Liver (tissue), 7 donors: ENCODE measurements at regions not wholly inside any gene's neighbourhood (a gene's known extent, or its start where the extent isn't known, plus 50 kb on each side); places are given as distances from the start of the nearest gene placed in this dataset.

Experiments
- DNase-seq: peaks from one replicate; pipeline ENCODE4 v3.0.0-alpha.2; 2017; ENCODE audit warnings: low spot score
- H3K27ac ChIP-seq, 2 donors: one replicate each; pipeline ENCODE4 v1.7.0; 2013; ENCODE audit warnings: inconsistent platforms in 2 of 2, low read length in 2 of 2, control low read depth in 1 of 2, low read depth in 1 of 2, mild to moderate bottlenecking in 1 of 2
- H3K27me3 ChIP-seq, 4 donors: one replicate each; pipeline versions ENCODE4 v1.6.1 to v1.7.0; 2013; ENCODE audit warnings: low read length in 3 of 4, inconsistent platforms in 1 of 4, mild to moderate bottlenecking in 1 of 4, moderate library complexity in 1 of 4; ENCODE audit not compliant: control insufficient read depth in 4 of 4, insufficient read depth in 4 of 4
- H3K36me3 ChIP-seq, 4 donors: one replicate each; pipeline versions ENCODE4 v1.6.1 to v1.7.0; 2013; ENCODE audit warnings: low read length in 3 of 4, mild to moderate bottlenecking in 3 of 4, low read depth in 1 of 4, moderate library complexity in 1 of 4; ENCODE audit not compliant: control insufficient read depth in 4 of 4, insufficient read depth in 3 of 4
- H3K4me1 ChIP-seq, 4 donors: one replicate each; pipeline versions ENCODE4 v1.6.1 to v1.7.0; 2013; ENCODE audit warnings: low read length in 3 of 4, mild to moderate bottlenecking in 3 of 4, moderate library complexity in 1 of 4; ENCODE audit not compliant: control insufficient read depth in 4 of 4, insufficient read depth in 4 of 4
- H3K4me3 ChIP-seq, 3 donors: one replicate each; pipeline versions ENCODE4 v1.6.1 to v1.7.0; 2013; ENCODE audit warnings: low read length in 3 of 3, control low read depth in 1 of 3, low read depth in 1 of 3, mild to moderate bottlenecking in 1 of 3
- H3K9ac ChIP-seq, 2 donors: one replicate each; pipeline ENCODE4 v1.7.0; 2013; ENCODE audit warnings: low read length in 2 of 2, mild to moderate bottlenecking in 2 of 2, moderate library complexity in 2 of 2, control low read depth in 1 of 2, low read depth in 1 of 2
- H3K9me3 ChIP-seq, 4 donors: one replicate each; pipeline versions ENCODE4 v1.6.1 to v1.7.0; 2013; ENCODE audit warnings: low read length in 3 of 4; ENCODE audit not compliant: control insufficient read depth in 4 of 4
- EGR1 ChIP-seq, 2 donors: IDR thresholded peaks; 2 replicates each; pipeline ENCODE4 v1.6.1; 2016 to 2018; ENCODE audit warnings: antibody characterized with exemption in 2 of 2, low read depth in 2 of 2
- FOXA1 ChIP-seq: IDR thresholded peaks from 2 replicates; pipeline ENCODE4 v1.6.1; 2016; ENCODE audit warnings: antibody characterized with exemption
- FOXA2 ChIP-seq: IDR thresholded peaks from 2 replicates; pipeline ENCODE4 v1.6.1; 2016; ENCODE audit warnings: antibody characterized with exemption
- GABPA ChIP-seq, 2 donors: IDR thresholded peaks in 1 of 2; conservative IDR thresholded peaks in 1 of 2; 2 replicates each; pipeline ENCODE4 v1.6.1; 2016; ENCODE audit warnings: antibody characterized with exemption in 2 of 2, mild to moderate bottlenecking in 1 of 2, moderate library complexity in 1 of 2
- HNF4A ChIP-seq, 2 donors: conservative IDR thresholded peaks; 2 replicates each; pipeline ENCODE4 v1.6.1; 2016; ENCODE audit warnings: antibody characterized with exemption in 2 of 2, mild to moderate bottlenecking in 2 of 2
- HNF4G ChIP-seq: IDR thresholded peaks from 2 replicates; pipeline ENCODE4 v1.6.1; 2016; ENCODE audit warnings: antibody characterized with exemption
- JUND ChIP-seq, 2 donors: IDR thresholded peaks; 2 replicates each; pipeline ENCODE4 v1.6.1; 2016; ENCODE audit warnings: antibody characterized with exemption in 2 of 2
- MAX ChIP-seq: IDR thresholded peaks from 2 replicates; pipeline ENCODE4 v1.6.1; 2016; ENCODE audit warnings: antibody characterized with exemption
- NR2F2 ChIP-seq: IDR thresholded peaks from 2 replicates; pipeline ENCODE4 v1.6.1; 2016; ENCODE audit warnings: antibody characterized with exemption
- RXRA ChIP-seq, 2 donors: IDR thresholded peaks; 2 replicates each; pipeline ENCODE4 v1.6.1; 2017 to 2018; ENCODE audit warnings: antibody characterized with exemption in 2 of 2, mild to moderate bottlenecking in 1 of 2
- SP1 ChIP-seq: IDR thresholded peaks from 2 replicates; pipeline ENCODE4 v1.6.1; 2018; ENCODE audit warnings: antibody characterized with exemption, mild to moderate bottlenecking
- YY1 ChIP-seq: IDR thresholded peaks from 2 replicates; pipeline ENCODE4 v1.6.1; 2016; ENCODE audit warnings: antibody characterized with exemption, mild to moderate bottlenecking
- ZBTB33 ChIP-seq: IDR thresholded peaks from 2 replicates; pipeline ENCODE4 v1.6.1; 2016; ENCODE audit warnings: antibody characterized with exemption
- WGBS: extraction: QIAGEN DNeasy Blood & Tissue Kit; methylation state at CpG from one replicate; pipeline ENCODE4 v1.1.7; 2013; 5-methylcytosine and 5-hydroxymethylcytosine counted together
- TF ChIP-seq, protein P1 (sequence below): IDR thresholded peaks from 2 replicates; pipeline ENCODE4 v1.6.1; 2016; ENCODE audit warnings: antibody characterized with exemption, mild to moderate bottlenecking
- TF ChIP-seq, protein P2 (sequence below): IDR thresholded peaks from 2 replicates; pipeline ENCODE4 v1.6.1; 2016; ENCODE audit warnings: antibody characterized with exemption
- donor health status: healthy.
- donor health status: healthy.
- donor health status: healthy.
- donor health status: healthy.

GRCh38 chr4:81348778-81349094, 123.0 kb downstream of the RASGEF1B start (continued):
- TF ChIP-seq, protein P1, sequence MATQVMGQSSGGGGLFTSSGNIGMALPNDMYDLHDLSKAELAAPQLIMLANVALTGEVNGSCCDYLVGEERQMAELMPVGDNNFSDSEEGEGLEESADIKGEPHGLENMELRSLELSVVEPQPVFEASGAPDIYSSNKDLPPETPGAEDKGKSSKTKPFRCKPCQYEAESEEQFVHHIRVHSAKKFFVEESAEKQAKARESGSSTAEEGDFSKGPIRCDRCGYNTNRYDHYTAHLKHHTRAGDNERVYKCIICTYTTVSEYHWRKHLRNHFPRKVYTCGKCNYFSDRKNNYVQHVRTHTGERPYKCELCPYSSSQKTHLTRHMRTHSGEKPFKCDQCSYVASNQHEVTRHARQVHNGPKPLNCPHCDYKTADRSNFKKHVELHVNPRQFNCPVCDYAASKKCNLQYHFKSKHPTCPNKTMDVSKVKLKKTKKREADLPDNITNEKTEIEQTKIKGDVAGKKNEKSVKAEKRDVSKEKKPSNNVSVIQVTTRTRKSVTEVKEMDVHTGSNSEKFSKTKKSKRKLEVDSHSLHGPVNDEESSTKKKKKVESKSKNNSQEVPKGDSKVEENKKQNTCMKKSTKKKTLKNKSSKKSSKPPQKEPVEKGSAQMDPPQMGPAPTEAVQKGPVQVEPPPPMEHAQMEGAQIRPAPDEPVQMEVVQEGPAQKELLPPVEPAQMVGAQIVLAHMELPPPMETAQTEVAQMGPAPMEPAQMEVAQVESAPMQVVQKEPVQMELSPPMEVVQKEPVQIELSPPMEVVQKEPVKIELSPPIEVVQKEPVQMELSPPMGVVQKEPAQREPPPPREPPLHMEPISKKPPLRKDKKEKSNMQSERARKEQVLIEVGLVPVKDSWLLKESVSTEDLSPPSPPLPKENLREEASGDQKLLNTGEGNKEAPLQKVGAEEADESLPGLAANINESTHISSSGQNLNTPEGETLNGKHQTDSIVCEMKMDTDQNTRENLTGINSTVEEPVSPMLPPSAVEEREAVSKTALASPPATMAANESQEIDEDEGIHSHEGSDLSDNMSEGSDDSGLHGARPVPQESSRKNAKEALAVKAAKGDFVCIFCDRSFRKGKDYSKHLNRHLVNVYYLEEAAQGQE, result no peak
- TF ChIP-seq SP1, result no peak

DNA sequence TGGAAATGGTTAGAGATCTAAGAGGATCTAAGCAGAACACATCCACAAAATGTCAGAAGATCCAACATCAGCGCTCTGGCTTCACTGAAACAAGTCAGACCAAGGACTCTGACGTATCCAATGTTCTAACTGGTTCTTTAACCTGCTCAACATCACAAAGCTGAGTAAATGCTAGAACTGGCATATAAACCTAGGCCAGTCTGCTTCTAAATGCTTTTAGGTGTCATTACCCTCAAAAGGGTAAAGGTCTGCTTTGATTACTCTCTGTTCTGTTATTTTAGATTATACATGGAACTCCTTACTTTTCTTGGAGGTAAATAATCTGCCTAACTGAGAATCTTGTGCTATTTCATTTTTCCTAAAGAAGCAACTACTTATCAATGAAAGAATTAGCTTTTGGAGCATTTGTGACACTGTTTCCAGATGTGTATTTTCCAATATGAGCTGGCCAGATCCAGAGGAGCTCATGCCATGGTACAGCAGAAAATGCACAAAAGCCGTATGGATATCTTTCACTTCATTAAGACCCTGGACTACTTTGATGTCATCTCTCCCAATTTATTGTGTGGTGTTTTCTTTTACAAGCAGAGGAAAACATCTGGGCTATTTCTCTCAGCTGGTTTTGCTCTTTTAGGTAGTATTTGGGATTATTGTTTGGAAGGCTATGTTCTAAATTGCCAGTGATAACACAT, 123.5 kb downstream of the RASGEF1B start:
- H3K4me3 ChIP-seq, result no peak overlapping the region
- peaks cover 0 to 3% (median 0%) of the 10 kb centered on the region in 4 donors for H3K4me1 ChIP-seq
- no peak for DNase-seq
- no peak overlapping the region for H3K9ac ChIP-seq
- H3K36me3 ChIP-seq, result no peaks in the 10 kb centered on the region
- H3K27ac ChIP-seq, result no peak overlapping the region
- TF ChIP-seq GABPA (IDR thresholded peaks at IDR 0.05 in 1 of 2, conservative IDR thresholded peaks at IDR 0.05 in 1 of 2) (no peak), ZBTB33 (no peak), NR2F2 (no peak), RXRA (IDR thresholded peaks at IDR 0.05) (no peak), FOXA1 (no peak), EGR1 (IDR thresholded peaks at IDR 0.05; ENCODE audit: low read depth in 2 of 2) (no peak), FOXA2 (no peak), HNF4A (conservative IDR thresholded peaks at IDR 0.05) (no peak), YY1 (no peak), JUND (IDR thresholded peaks at IDR 0.05) (no peak), HNF4G (no peak), SP1 (no peak), MAX (no peak)
- TF ChIP-seq, protein P1, result no peak
- TF ChIP-seq, protein P2, sequence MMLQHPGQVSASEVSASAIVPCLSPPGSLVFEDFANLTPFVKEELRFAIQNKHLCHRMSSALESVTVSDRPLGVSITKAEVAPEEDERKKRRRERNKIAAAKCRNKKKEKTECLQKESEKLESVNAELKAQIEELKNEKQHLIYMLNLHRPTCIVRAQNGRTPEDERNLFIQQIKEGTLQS, result no peak
- 81% methylated on average over 3 of the region's 3 CpGs for WGBS
- no peaks in the 10 kb centered on the region for H3K27me3 ChIP-seq
- H3K9me3 ChIP-seq, result no peaks in the 10 kb centered on the region
